Calu3 (cell line): ENCODE measurements at regions not wholly inside any gene's neighbourhood (a gene's known extent, or its start where the extent isn't known, plus 50 kb on each side); places are given as distances from the start of the nearest gene placed in this dataset.

Experiments used
- BruUV-seq: library from RNA; stranded (reverse); fragments of 400-500 nt; replicated peaks from 2 replicates; lab custom pipeline; 2021; lab: Mats Ljungman, UMichigan
- CTCF ChIA-PET: fragments of 300-600 bp; sonication (Branson Sonifier 250); formaldehyde crosslinking; loops from one replicate; lab custom pipeline; 2022; ENCODE audit warnings: antibody characterized with exemption; lab: Charles Lee
- DNase-seq: peaks from one replicate; pipeline ENCODE4 v3.0.0; 2022
- H3K27ac Mint-ChIP-seq: one replicate; pipeline ENCODE4 v1.8.0; 2022; ENCODE audit warnings: mixed read lengths; ENCODE audit not compliant: unreplicated experiment
- H3K27me3 Mint-ChIP-seq: one replicate; pipeline ENCODE4 v1.8.0; 2022; ENCODE audit warnings: mixed read lengths; ENCODE audit not compliant: unreplicated experiment
- H3K36me3 Mint-ChIP-seq: one replicate; pipeline ENCODE4 v1.8.0; 2022; ENCODE audit warnings: mild to moderate bottlenecking, moderate library complexity, mixed read lengths; ENCODE audit not compliant: insufficient read depth, unreplicated experiment
- H3K4me1 Mint-ChIP-seq: one replicate; pipeline ENCODE4 v1.8.0; 2022; ENCODE audit warnings: mild to moderate bottlenecking, low read depth, mixed read lengths; ENCODE audit not compliant: unreplicated experiment
- H3K4me3 Mint-ChIP-seq: one replicate; pipeline ENCODE4 v1.8.0; 2022; ENCODE audit warnings: mild to moderate bottlenecking, low read depth, moderate library complexity, mixed read lengths; ENCODE audit not compliant: unreplicated experiment
- H3K9me3 Mint-ChIP-seq: one replicate; pipeline ENCODE4 v1.8.0; 2022; ENCODE audit warnings: low read depth, mixed read lengths; ENCODE audit not compliant: unreplicated experiment
- intact Hi-C: fragments of 100-400 bp; cut with micrococcal nuclease; formaldehyde crosslinking; loops from one replicate; pipeline ENCODE4 v1.10.0; 2022; ENCODE audit not compliant: unreplicated experiment
- TF ChIP-seq, protein P1 (sequence below): fragments of 200-600 bp; IDR thresholded peaks from one replicate; pipeline ENCODE4 v1.8.0; 2022; ENCODE audit warnings: antibody characterized with exemption; ENCODE audit not compliant: unreplicated experiment

DNA sequence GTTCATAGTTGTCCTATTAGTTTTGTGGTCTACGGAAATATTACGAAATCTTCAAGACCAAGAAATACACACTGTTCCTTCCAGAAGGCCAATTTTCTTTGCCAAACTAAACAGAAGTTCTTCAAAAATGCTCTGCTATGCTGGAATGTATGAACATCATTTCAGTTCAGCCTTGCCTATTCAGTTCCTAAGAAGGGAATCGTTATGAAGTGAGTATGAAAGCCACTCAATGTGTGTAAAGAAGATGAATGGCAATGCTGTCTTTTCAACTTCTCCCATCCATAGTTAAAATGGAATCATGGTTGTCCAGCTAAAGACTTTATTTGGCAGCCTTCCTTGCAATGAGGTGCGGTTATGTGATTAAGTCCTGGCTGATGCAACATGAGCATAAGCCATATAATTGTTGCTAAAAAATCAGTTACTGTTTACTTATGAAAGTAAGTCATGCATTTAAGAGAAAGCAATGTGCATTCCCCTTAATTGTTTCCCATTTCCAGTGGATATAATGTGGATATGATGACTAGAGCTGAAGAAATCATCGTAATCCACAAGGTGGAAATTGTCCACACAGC is 73.8 kb upstream of the PTPRR start:
- H3K36me3 Mint-ChIP-seq: no peaks in the 10 kb centered on the region
- H3K9me3 Mint-ChIP-seq: no peaks in the 10 kb centered on the region
- H3K4me1 Mint-ChIP-seq: no peaks in the 10 kb centered on the region
- CTCF ChIA-PET: no interaction called here
- no peak overlapping the region for H3K27ac Mint-ChIP-seq
- H3K27me3 Mint-ChIP-seq: no peaks in the 10 kb centered on the region
- no peak for DNase-seq
- no TSS peak for BruUV-seq
- no peak overlapping the region for H3K4me3 Mint-ChIP-seq
- TF ChIP-seq, protein P1, sequence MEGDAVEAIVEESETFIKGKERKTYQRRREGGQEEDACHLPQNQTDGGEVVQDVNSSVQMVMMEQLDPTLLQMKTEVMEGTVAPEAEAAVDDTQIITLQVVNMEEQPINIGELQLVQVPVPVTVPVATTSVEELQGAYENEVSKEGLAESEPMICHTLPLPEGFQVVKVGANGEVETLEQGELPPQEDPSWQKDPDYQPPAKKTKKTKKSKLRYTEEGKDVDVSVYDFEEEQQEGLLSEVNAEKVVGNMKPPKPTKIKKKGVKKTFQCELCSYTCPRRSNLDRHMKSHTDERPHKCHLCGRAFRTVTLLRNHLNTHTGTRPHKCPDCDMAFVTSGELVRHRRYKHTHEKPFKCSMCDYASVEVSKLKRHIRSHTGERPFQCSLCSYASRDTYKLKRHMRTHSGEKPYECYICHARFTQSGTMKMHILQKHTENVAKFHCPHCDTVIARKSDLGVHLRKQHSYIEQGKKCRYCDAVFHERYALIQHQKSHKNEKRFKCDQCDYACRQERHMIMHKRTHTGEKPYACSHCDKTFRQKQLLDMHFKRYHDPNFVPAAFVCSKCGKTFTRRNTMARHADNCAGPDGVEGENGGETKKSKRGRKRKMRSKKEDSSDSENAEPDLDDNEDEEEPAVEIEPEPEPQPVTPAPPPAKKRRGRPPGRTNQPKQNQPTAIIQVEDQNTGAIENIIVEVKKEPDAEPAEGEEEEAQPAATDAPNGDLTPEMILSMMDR: no peak
- intact Hi-C loops: no loop called here

DNA sequence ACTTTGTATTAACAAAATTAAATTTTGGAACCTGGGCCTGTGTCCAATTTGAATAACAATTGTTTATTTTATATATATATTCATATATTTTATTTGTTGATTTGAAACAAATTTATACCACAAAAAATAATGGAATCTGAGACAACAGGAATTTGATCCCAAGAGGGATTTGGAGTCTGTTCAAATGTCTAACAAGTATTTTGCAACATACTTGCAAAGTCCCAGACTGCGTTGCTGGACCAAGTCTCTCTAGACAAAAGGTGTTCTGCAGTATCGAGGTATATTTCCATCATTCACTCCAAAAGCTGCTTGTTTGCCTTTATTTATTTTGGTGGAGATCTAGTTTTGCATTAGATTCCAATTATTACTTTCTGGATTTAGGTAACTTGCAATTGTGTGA is 68.7 kb upstream of the PTPRR start:
- Mint-ChIP-seq H3K9me3 (no peaks in the 10 kb centered on the region), H3K4me3 (no peak overlapping the region), H3K36me3 (no peaks in the 10 kb centered on the region), H3K4me1 (no peaks in the 10 kb centered on the region), H3K27ac (no peak overlapping the region), H3K27me3 (no peaks in the 10 kb centered on the region)
- TF ChIP-seq, protein P1: no peak
- BruUV-seq: no TSS peak
- no peak for DNase-seq
- CTCF ChIA-PET: no interaction called here
- intact Hi-C loops: no loop called here

DNA sequence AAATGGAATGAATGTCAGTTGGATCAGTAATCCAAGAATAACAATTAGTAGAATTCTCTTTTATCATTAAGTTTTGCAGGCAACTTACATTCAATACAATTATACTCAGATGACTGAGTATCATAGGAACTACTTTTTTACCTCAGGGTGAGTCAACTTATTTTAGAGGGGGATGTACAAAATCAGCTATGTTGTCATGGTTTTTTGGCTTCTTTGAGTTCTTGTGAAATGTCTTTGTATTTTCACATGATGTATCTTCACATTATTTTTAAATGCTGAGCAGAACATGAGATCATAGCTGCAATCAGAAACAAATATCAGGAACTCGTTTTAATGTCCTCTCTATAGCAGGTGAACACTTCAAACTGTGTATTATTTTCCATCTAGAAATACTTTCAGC is 65.3 kb upstream of the PTPRR start:
- no peaks in the 10 kb centered on the region for H3K27me3 Mint-ChIP-seq
- TF ChIP-seq, protein P1: no peak
- H3K4me3 Mint-ChIP-seq: no peak overlapping the region
- CTCF ChIA-PET: no interaction called here
- H3K4me1 Mint-ChIP-seq: peaks cover 12% of the 10 kb centered on the region
- intact Hi-C loops: no loop called here
- no TSS peak for BruUV-seq
- H3K9me3 Mint-ChIP-seq: no peaks in the 10 kb centered on the region
- no peak overlapping the region for H3K27ac Mint-ChIP-seq
- DNase-seq: no peak
- no peaks in the 10 kb centered on the region for H3K36me3 Mint-ChIP-seq

DNA sequence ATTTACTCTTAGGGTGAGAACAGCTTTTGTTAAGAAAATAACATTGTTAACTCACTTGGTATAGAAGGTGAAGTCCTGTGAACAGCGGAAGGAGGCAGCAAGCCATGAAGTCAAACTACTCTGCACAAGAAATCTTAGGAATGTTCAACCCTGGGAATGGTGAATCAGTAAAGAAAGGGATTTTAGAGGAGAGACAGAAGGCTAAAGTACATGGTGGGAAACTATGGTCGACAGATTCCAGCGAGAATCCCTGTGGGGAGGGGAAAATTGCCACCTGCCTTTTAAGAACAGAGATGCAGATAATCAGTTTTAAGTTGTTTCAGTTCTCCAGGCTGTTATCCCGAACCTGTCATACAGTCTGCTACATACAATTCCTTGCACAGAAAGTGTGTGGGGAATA is 63.2 kb upstream of the PTPRR start:
- BruUV-seq: no TSS peak
- H3K4me3 Mint-ChIP-seq: no peak overlapping the region
- TF ChIP-seq, protein P1: no peak
- H3K27me3 Mint-ChIP-seq: no peaks in the 10 kb centered on the region
- no peaks in the 10 kb centered on the region for H3K36me3 Mint-ChIP-seq
- peaks cover 12% of the 10 kb centered on the region for H3K4me1 Mint-ChIP-seq
- intact Hi-C loops: no loop called here
- CTCF ChIA-PET: interaction anchor here (1.0 kb wide), 1 partner anchor 35 kb away, joined by 3 read pairs; no protein-coding TSS in a partner anchor
- DNase-seq: no peak
- no peak overlapping the region for H3K27ac Mint-ChIP-seq
- no peaks in the 10 kb centered on the region for H3K9me3 Mint-ChIP-seq
